Type B pancreatic cell (in vitro differentiated cells): ENCODE measurements at regions not wholly inside any gene's neighbourhood (a gene's known extent, or its start where the extent isn't known, plus 50 kb on each side); places are given as distances from the start of the nearest gene placed in this dataset.

Experiments
- DNase-seq: peaks from one replicate; pipeline ENCODE4 v3.0.0; 2021; ENCODE audit warnings: mixed read lengths; ENCODE audit not compliant: unreplicated experiment; ENCODE audit errors: extremely low spot score
- H3K27ac Mint-ChIP-seq: 2 replicates; pipeline ENCODE4 v1.8.0; 2021; ENCODE audit warnings: mild to moderate bottlenecking, mixed read lengths
- H3K27me3 Mint-ChIP-seq: 2 replicates; pipeline ENCODE4 v1.8.0; 2021; ENCODE audit warnings: mixed read lengths
- H3K36me3 Mint-ChIP-seq: 2 replicates; pipeline ENCODE4 v1.8.0; 2021; ENCODE audit warnings: mixed read lengths
- H3K4me1 Mint-ChIP-seq: one replicate; pipeline ENCODE4 v1.8.0; 2021; ENCODE audit warnings: mixed read lengths; ENCODE audit not compliant: unreplicated experiment
- H3K4me3 Mint-ChIP-seq: 2 replicates; pipeline ENCODE4 v1.8.0; 2021; ENCODE audit warnings: mild to moderate bottlenecking, mixed read lengths
- H3K9me3 Mint-ChIP-seq: 2 replicates; pipeline ENCODE4 v1.8.0; 2021; ENCODE audit warnings: mixed read lengths
- CTCF ChIP-seq: fragments of 200-600 bp; sonication (generic); conservative IDR thresholded peaks from 2 replicates; pipeline ENCODE4 v1.5.0; 2021; ENCODE audit warnings: antibody characterized with exemption, mild to moderate bottlenecking

DNA sequence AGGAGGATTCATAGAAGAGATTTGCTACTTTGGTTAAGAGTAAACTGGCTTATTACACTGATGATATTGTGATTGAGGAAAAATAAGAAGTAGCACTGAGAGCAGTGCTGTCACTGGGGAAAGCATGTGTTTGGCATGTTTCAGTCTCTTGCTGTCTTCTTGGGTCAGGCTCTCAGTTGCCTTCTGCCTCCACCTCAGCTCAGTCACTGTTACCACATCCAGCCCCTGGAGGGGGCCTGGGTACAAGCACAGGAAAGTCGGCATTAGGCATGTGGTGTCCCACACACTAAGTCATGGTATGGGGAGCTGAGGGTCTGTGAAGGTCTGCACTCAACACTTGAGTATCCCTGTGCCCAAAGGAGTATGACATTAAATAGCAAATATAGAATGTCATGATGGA, 958.3 kb upstream of the CDH9 start:
- no peaks in the 10 kb centered on the region for H3K36me3 Mint-ChIP-seq
- DNase-seq: no peak
- H3K9me3 Mint-ChIP-seq: peaks cover 6% of the 10 kb centered on the region
- TF ChIP-seq CTCF: no peak
- H3K4me1 Mint-ChIP-seq: no peaks in the 10 kb centered on the region
- no peak overlapping the region for H3K4me3 Mint-ChIP-seq
- H3K27ac Mint-ChIP-seq: no peak overlapping the region
- no peaks in the 10 kb centered on the region for H3K27me3 Mint-ChIP-seq

DNA sequence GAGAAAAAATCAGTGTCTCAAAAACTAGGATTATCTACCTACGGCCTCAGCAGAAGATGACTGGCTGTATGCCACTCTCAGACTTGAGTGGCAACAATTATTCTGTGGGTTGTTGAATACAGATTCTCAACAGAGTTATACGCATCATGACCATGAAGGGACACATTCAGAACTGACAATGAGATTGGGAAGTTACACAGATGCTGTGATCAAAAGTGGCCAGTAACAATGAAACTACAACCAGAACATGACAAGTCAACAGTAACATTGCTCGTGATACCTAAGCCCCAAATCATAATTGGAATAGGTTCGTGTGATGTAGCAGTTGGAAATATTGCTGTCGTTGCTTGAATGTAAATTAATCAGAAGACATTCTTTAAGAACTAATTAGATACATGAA, 957.5 kb upstream of the CDH9 start:
- H3K9me3 Mint-ChIP-seq: peaks cover 6% of the 10 kb centered on the region
- H3K27ac Mint-ChIP-seq: no peak overlapping the region
- no peak for DNase-seq
- H3K36me3 Mint-ChIP-seq: no peaks in the 10 kb centered on the region
- H3K27me3 Mint-ChIP-seq: no peaks in the 10 kb centered on the region
- H3K4me1 Mint-ChIP-seq: no peaks in the 10 kb centered on the region
- no peak overlapping the region for H3K4me3 Mint-ChIP-seq
- TF ChIP-seq CTCF: no peak

GRCh38 chr5:27978322-27978721, 939.9 kb upstream of the CDH9 start:
- H3K4me3 Mint-ChIP-seq: no peak overlapping the region
- H3K27ac Mint-ChIP-seq: no peak overlapping the region
- DNase-seq: no peak
- H3K4me1 Mint-ChIP-seq: no peaks in the 10 kb centered on the region
- H3K36me3 Mint-ChIP-seq: no peaks in the 10 kb centered on the region
- peaks cover 5% of the 10 kb centered on the region for H3K9me3 Mint-ChIP-seq
- TF ChIP-seq CTCF: no peak
- H3K27me3 Mint-ChIP-seq: no peaks in the 10 kb centered on the region

GRCh38 chr5:27969157-27969556, 930.8 kb upstream of the CDH9 start:
- no peak overlapping the region for H3K27ac Mint-ChIP-seq

GRCh38 chr5:27963050-27963783, 924.8 kb upstream of the CDH9 start:
- Mint-ChIP-seq H3K4me1 (no peaks in the 10 kb centered on the region), H3K27me3 (no peaks in the 10 kb centered on the region), H3K4me3 (no peak overlapping the region), H3K36me3 (no peaks in the 10 kb centered on the region), H3K27ac (no peak overlapping the region), H3K9me3 (peaks cover 5% of the 10 kb centered on the region)
- TF ChIP-seq CTCF: no peak
- no peak for DNase-seq

More at GRCh38 chr5:27969157-27969556, 930.8 kb upstream of the CDH9 start:
- DNase-seq: no peak
- TF ChIP-seq CTCF: no peak
- Mint-ChIP-seq H3K9me3 (peaks cover 5% of the 10 kb centered on the region), H3K4me3 (no peak overlapping the region), H3K27me3 (no peaks in the 10 kb centered on the region), H3K36me3 (no peaks in the 10 kb centered on the region), H3K4me1 (no peaks in the 10 kb centered on the region)
